ENCODE measurements at regions not wholly inside any gene's neighbourhood (a gene's known extent, or its start where the extent isn't known, plus 50 kb on each side); places are given as distances from the start of the nearest gene placed in this dataset.

GRCh38 chr4:89598602-89599001 is 238.4 kb downstream of the SNCA start:
- DNase-seq (ENCODE audit: low read depth) = no peak

GRCh38 chr4:89595125-89595789 is 241.7 kb downstream of the SNCA start:
- no peak for DNase-seq (ENCODE audit: low read depth)

- DNase-seq (ENCODE audit: low read depth) = no peak
Observed at GRCh38 chr4:89590128-89590527, 246.8 kb downstream of the SNCA start.

- DNase-seq (ENCODE audit: low read depth) = no peak
Observed at GRCh38 chr4:89588421-89588820, 248.5 kb downstream of the SNCA start.

- no peak for DNase-seq (ENCODE audit: low read depth)
Observed at GRCh38 chr4:89587364-89587763, 249.6 kb downstream of the SNCA start.

GRCh38 chr4:89586864-89587263 is 250.1 kb downstream of the SNCA start:
- DNase-seq (ENCODE audit: low read depth) = no peak

GRCh38 chr4:89586318-89586717 is 250.6 kb downstream of the SNCA start:
- no peak for DNase-seq (ENCODE audit: low read depth)

- no peak for DNase-seq (ENCODE audit: low read depth)
Observed at GRCh38 chr4:89582756-89583505, 254.0 kb downstream of the SNCA start.

- no peak for DNase-seq (ENCODE audit: low read depth)
Observed at GRCh38 chr4:89579771-89580170, 257.2 kb downstream of the SNCA start.

- no peak for DNase-seq (ENCODE audit: low read depth)
Observed at GRCh38 chr4:89576246-89576645, 260.7 kb downstream of the SNCA start.

GRCh38 chr4:89575840-89576239 is 261.1 kb downstream of the SNCA start:
- no peak for DNase-seq (ENCODE audit: low read depth)

GRCh38 chr4:89574176-89574575 is 262.8 kb downstream of the SNCA start:
- DNase-seq (ENCODE audit: low read depth) = no peak

GRCh38 chr4:89573656-89574055 is 263.3 kb downstream of the SNCA start:
- no peak for DNase-seq (ENCODE audit: low read depth)

GRCh38 chr4:89572224-89572858 is 264.6 kb downstream of the SNCA start:
- no peak for DNase-seq (ENCODE audit: low read depth)

- DNase-seq (ENCODE audit: low read depth) = no peak
Observed at GRCh38 chr4:89570931-89571330, 263.3 kb upstream of the GPRIN3 start.

GRCh38 chr4:89567936-89568335 is 260.3 kb upstream of the GPRIN3 start:
- no peak for DNase-seq (ENCODE audit: low read depth)

GRCh38 chr4:89563431-89563830 is 255.8 kb upstream of the GPRIN3 start:
- no peak for DNase-seq (ENCODE audit: low read depth)

- no peak for DNase-seq (ENCODE audit: low read depth)
Observed at GRCh38 chr4:89562746-89563145, 255.1 kb upstream of the GPRIN3 start.

GRCh38 chr4:89561048-89561447 is 253.4 kb upstream of the GPRIN3 start:
- no peak for DNase-seq (ENCODE audit: low read depth)

- no peak for DNase-seq (ENCODE audit: low read depth)
Observed at GRCh38 chr4:89558147-89558546, 250.5 kb upstream of the GPRIN3 start.

- no peak for DNase-seq (ENCODE audit: low read depth)
Observed at GRCh38 chr4:89556601-89557305, 249.2 kb upstream of the GPRIN3 start.

GRCh38 chr4:89551191-89551590 is 243.6 kb upstream of the GPRIN3 start:
- DNase-seq (ENCODE audit: low read depth) = no peak

GRCh38 chr4:89549907-89550306 is 242.3 kb upstream of the GPRIN3 start:
- no peak for DNase-seq (ENCODE audit: low read depth)
